PFSK-1 (cell line): ENCODE measurements at regions not wholly inside any gene's neighbourhood (a gene's known extent, or its start where the extent isn't known, plus 50 kb on each side); places are given as distances from the start of the nearest gene placed in this dataset.

Source experiments
- POLR2AphosphoS5 ChIP-seq: IDR thresholded peaks from 2 replicates; pipeline ENCODE4 v1.6.1; 2012; ENCODE audit warnings: low read depth, mild to moderate bottlenecking, control low read depth, low read length, moderate library complexity
- SIN3A ChIP-seq: IDR thresholded peaks from 2 replicates; pipeline ENCODE4 v1.6.1; 2012; ENCODE audit warnings: mild to moderate bottlenecking, low read length, moderate library complexity, borderline replicate concordance; ENCODE audit not compliant: insufficient read depth
- TAF1 ChIP-seq: IDR thresholded peaks from 2 replicates; pipeline ENCODE4 v1.6.1; 2012; ENCODE audit warnings: low read length, control low read depth, borderline replicate concordance; ENCODE audit not compliant: insufficient read depth
- TF ChIP-seq, protein P1 (sequence below), 2 experiments: IDR thresholded peaks; 2 replicates each; pipeline versions ENCODE4 v1.6.1 to v1.8.0; 2011 to 2012; ENCODE audit warnings: low read depth in 2 of 2, low read length in 2 of 2, control low read depth in 1 of 2, inconsistent platforms in 1 of 2, mild to moderate bottlenecking in 1 of 2, moderate library complexity in 1 of 2; ENCODE audit not compliant: insufficient read depth in 1 of 2

DNA sequence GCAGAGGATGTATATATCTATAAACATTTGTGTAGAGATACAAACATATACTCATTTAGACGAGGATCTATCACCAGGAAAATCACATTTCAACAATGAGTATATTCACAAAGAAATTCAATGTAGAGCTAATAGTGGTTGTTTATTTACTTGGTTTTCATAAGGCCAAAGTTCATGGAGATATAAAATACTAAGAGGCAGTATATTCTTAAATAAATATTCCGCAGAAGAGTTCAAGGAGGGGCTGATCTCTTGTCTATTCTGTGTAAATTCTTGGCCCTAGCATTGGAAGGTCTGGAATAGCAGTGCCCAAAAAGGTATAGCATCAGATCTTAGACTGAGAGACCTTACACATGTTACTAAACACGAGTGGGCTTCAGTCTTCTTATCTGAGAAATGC lies 122.1 kb downstream of the EDEM1 start:
- TF ChIP-seq, protein P1, sequence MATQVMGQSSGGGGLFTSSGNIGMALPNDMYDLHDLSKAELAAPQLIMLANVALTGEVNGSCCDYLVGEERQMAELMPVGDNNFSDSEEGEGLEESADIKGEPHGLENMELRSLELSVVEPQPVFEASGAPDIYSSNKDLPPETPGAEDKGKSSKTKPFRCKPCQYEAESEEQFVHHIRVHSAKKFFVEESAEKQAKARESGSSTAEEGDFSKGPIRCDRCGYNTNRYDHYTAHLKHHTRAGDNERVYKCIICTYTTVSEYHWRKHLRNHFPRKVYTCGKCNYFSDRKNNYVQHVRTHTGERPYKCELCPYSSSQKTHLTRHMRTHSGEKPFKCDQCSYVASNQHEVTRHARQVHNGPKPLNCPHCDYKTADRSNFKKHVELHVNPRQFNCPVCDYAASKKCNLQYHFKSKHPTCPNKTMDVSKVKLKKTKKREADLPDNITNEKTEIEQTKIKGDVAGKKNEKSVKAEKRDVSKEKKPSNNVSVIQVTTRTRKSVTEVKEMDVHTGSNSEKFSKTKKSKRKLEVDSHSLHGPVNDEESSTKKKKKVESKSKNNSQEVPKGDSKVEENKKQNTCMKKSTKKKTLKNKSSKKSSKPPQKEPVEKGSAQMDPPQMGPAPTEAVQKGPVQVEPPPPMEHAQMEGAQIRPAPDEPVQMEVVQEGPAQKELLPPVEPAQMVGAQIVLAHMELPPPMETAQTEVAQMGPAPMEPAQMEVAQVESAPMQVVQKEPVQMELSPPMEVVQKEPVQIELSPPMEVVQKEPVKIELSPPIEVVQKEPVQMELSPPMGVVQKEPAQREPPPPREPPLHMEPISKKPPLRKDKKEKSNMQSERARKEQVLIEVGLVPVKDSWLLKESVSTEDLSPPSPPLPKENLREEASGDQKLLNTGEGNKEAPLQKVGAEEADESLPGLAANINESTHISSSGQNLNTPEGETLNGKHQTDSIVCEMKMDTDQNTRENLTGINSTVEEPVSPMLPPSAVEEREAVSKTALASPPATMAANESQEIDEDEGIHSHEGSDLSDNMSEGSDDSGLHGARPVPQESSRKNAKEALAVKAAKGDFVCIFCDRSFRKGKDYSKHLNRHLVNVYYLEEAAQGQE (IDR thresholded peaks at IDR 0.05; ENCODE audit: insufficient read depth in 1 of 2, low read depth in 2 of 2, low read length in 2 of 2) = no peak
- no peak for TF ChIP-seq TAF1
- no peak for TF ChIP-seq SIN3A
- TF ChIP-seq POLR2AphosphoS5 = no peak
